ENCODE measurements at regions not wholly inside any gene's neighbourhood (a gene's known extent, or its start where the extent isn't known, plus 50 kb on each side); places are given as distances from the start of the nearest gene placed in this dataset.
"Not testable (repeated sequence)": the region's sequence is repeated elsewhere in the genome, so short reads cannot be mapped to it uniquely, and the experiment has no call there.

GRCh38 chr2:195569255-195569654 is 87.8 kb upstream of the SLC39A10 start:
- no peak for TF ChIP-seq CTCF (IDR thresholded peaks at IDR 0.05)
- Mint-ChIP-seq H3K4me1 (peaks cover 28% of the 10 kb centered on the region), H3K27me3 (no peaks in the 10 kb centered on the region), H3K27ac (peak overlapping the region; percentile 50), H3K4me3 (no peak overlapping the region), H3K9me3 (no peaks in the 10 kb centered on the region), H3K36me3 (ENCODE audit: low read depth) (no peaks in the 10 kb centered on the region)
- intact Hi-C loops (cut with micrococcal nuclease), result loop anchor here (1.0 kb wide), 1 partner anchor 8 kb away; no protein-coding TSS in a partner anchor
- ATAC-seq (ENCODE audit: low read depth), result no peak
- ChIA-PET CTCF (interaction anchor here (1.4 kb wide), 1 partner anchor 36 kb away, joined by 5 read pairs; no protein-coding TSS in a partner anchor), POLR2A (interaction anchor here (2.9 kb wide), 1 partner anchor 8 kb away, joined by 12 read pairs; no protein-coding TSS in a partner anchor)
- DNase-seq, result no peak

DNA sequence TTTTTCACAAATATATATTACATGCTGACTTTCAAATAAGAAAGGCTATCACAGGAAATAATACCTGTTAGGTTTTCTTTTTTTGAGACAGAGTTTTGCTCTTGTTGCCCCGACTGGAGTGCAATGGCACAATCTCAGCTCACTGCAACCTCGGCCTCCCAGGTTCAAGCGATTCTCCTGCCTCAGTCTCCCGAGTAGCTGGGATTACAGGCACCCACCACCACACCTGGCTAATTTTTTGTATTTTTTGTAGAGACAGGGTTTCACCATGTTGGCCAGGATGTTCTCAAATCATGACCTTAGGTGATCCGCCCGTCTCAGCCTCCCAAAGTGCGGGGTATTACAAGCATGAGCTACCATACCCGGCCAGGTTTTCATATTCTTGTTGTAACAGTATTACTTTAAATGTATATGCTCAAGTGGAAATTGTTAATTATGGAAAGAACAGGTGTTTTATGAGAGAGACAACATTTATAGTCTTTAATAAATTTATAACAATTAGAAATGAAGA is 92.3 kb upstream of the SLC39A10 start:
- H3K36me3 Mint-ChIP-seq (ENCODE audit: low read depth); H3K9me3 Mint-ChIP-seq; H3K27me3 Mint-ChIP-seq; H3K4me3 Mint-ChIP-seq; ATAC-seq (ENCODE audit: low read depth); DNase-seq: not testable (repeated sequence)
- intact Hi-C loops (cut with micrococcal nuclease), result loop anchor here (5.0 kb wide), 3 partner anchors 503 to 613 kb away; partner anchors contain the start of gene DNAH7
- Mint-ChIP-seq H3K4me1 (peaks cover 59% of the 10 kb centered on the region), H3K27ac (peak overlapping the region; percentile 76)
- ChIA-PET POLR2A (interaction anchor here (1.2 to 2.3 kb wide), 3 partner anchors 11 to 94 kb away, joined by 4 to 5 read pairs (median 5); no protein-coding TSS in a partner anchor), CTCF (interaction anchor here (0.8 to 1.6 kb wide), 3 partner anchors 10 to 32 kb away, joined by 3 to 4 read pairs (median 4); no protein-coding TSS in a partner anchor)

GRCh38 chr2:195563857-195564512 is 93.0 kb upstream of the SLC39A10 start:
- intact Hi-C loops (cut with micrococcal nuclease), result loop anchor here (5.0 kb wide), 3 partner anchors 503 to 613 kb away; partner anchors contain the start of gene DNAH7
- peaks cover 59% of the 10 kb centered on the region for H3K4me1 Mint-ChIP-seq
- no peak for TF ChIP-seq CTCF (IDR thresholded peaks at IDR 0.05)
- H3K9me3 Mint-ChIP-seq, result peaks cover 2% of the 10 kb centered on the region
- DNase-seq (no peak), ATAC-seq (ENCODE audit: low read depth) (no peak)
- H3K27me3 Mint-ChIP-seq, result no peaks in the 10 kb centered on the region
- POLR2A ChIA-PET, result interaction anchor here (1.2 to 1.4 kb wide), 2 partner anchors 12 to 94 kb away, joined by 4 to 5 read pairs; no protein-coding TSS in a partner anchor
- H3K4me3 Mint-ChIP-seq, result peak overlapping the region; percentile 33
- peaks cover 2% of the 10 kb centered on the region for H3K36me3 Mint-ChIP-seq (ENCODE audit: low read depth)
- H3K27ac Mint-ChIP-seq, result peak overlapping the region; percentile 76
- CTCF ChIA-PET, result interaction anchor here (0.8 to 1.6 kb wide), 3 partner anchors 11 to 31 kb away, joined by 3 to 4 read pairs (median 4); no protein-coding TSS in a partner anchor

DNA sequence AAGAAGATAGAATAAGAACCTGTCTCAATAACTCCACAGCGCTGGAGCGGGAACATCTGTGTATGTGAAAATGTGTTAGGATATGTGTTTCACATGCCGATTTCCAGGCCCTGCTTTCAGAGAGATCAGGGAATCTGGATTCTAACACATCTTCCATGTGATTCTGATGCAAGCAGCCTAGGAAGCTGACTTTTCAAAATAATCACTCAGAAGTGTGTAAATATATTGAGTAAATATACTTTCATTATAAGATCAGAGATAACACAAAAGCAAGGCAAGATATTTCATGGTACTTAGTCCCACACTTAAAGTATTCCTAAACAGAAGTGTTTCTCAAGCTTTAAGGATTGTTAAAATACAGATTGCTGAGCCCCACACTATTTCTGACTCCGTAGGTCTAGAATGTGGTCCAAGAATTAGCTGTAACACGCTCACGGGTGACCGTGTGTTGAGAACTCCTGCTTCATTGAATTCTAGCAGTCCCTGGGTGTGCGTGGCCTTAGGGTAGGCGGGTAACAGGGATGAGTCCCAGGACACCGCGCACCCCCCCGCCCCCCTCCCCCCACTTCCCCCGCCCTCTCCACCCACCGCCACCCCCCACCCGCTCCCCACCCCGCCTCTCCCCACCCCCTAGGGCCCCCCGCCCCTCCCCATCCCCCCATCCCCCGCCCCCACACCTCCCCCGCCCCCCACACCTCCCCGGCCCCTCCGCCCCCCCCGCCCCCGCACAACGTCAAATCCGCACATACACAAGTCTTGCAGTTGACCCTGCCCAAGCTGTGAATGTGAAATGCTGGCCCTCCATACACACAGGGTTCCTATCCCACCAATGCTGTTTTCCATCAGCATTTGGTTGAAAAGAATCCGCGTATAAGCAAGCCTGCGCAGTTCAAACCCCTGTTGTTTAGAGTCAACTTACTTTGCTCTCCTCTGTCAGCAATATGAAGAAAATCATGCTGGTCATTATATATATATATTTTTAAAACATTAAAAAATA is 94.2 kb upstream of the SLC39A10 start:
- no peaks in the 10 kb centered on the region for H3K27me3 Mint-ChIP-seq
- intact Hi-C loops (cut with micrococcal nuclease), result loop anchor here (1.0 to 5.0 kb wide), 6 partner anchors 13 to 614 kb away; partner anchors contain the start of gene DNAH7
- ChIA-PET CTCF (interaction anchor here (0.6 to 5.0 kb wide), 6 partner anchors 14 to 97 kb away, joined by 4 to 41 read pairs (median 6); no protein-coding TSS in a partner anchor), POLR2A (interaction anchor here (0.5 to 8.4 kb wide), 13 partner anchors 8 to 1744 kb away, joined by 3 to 202 read pairs (median 12); partner anchors contain the start of gene SLC39A10)
- H3K4me3 Mint-ChIP-seq, result peak overlapping the region; percentile 82
- H3K36me3 Mint-ChIP-seq (ENCODE audit: low read depth), result peaks cover 2% of the 10 kb centered on the region
- peaks cover 7% of the 10 kb centered on the region for H3K9me3 Mint-ChIP-seq
- peak overlapping the region; percentile 98 for H3K27ac Mint-ChIP-seq
- TF ChIP-seq CTCF (IDR thresholded peaks at IDR 0.05), result no peak
- ATAC-seq (ENCODE audit: low read depth) (peak; percentile 5), DNase-seq (no peak)
- peaks cover 67% of the 10 kb centered on the region for H3K4me1 Mint-ChIP-seq
